T-cell (primary cell): ENCODE measurements at regions not wholly inside any gene's neighbourhood (a gene's known extent, or its start where the extent isn't known, plus 50 kb on each side); places are given as distances from the start of the nearest gene placed in this dataset.

Source experiments
- ATAC-seq, 4 experiments: fragments of 200-7000 bp in 3 of 4; fragments of 150-1000 bp in 1 of 4; cut with Tn5 transposase; replicated peaks in 1 of 4; 1 replicate in 3 of 4; 2 replicates in 1 of 4; pipeline ENCODE4 v1.10.0; 2021; ENCODE audit warnings: moderate library complexity in 3 of 4, mild to moderate bottlenecking in 2 of 4, moderate number of reproducible peaks in 1 of 4
- CTCF ChIA-PET, 2 donors: fragments of 300-600 bp; sonication (Branson Sonifier 250); formaldehyde crosslinking; loops; one replicate each; lab custom pipeline; 2022; ENCODE audit warnings: antibody characterized with exemption in 2 of 2; lab: Charles Lee
- POLR2A ChIA-PET, 2 donors: fragments of 300-600 bp; sonication (Branson Sonifier 250); formaldehyde crosslinking; loops; one replicate each; lab custom pipeline; 2022; ENCODE audit warnings: antibody characterized with exemption in 2 of 2; lab: Charles Lee
- DNase-seq, 35 experiments: peaks; one replicate each; pipeline versions ENCODE4 v3.0.0 to v3.0.0-alpha.2; 2013 to 2023
- H3K27ac ChIP-seq: one replicate; pipeline ENCODE4 v1.5.1; 2013; ENCODE audit warnings: low read length
- H3K27me3 ChIP-seq, 2 experiments: replicated peaks in 1 of 2; 1 replicate in 1 of 2; 2 replicates in 1 of 2; pipeline versions ENCODE4 v1.6.1 to v1.7.0; 2013; ENCODE audit warnings: low read length in 1 of 2, mixed read lengths in 1 of 2; ENCODE audit not compliant: control insufficient read depth in 2 of 2, insufficient read depth in 2 of 2; ENCODE audit errors: extremely low read depth in 1 of 2
- H3K36me3 ChIP-seq, 2 donors: 1 replicate in 1 of 2; 2 replicates in 1 of 2; pipeline versions ENCODE4 v1.6.1 to v1.7.0; 2013; ENCODE audit warnings: low read length in 1 of 2; ENCODE audit not compliant: control insufficient read depth in 2 of 2, insufficient read depth in 1 of 2; ENCODE audit errors: extremely low read depth in 1 of 2
- H3K4me1 ChIP-seq, 2 experiments: 1 replicate in 1 of 2; 2 replicates in 1 of 2; pipeline versions ENCODE4 v1.6.1 to v1.7.0; 2013; ENCODE audit warnings: low read length in 2 of 2, mixed read lengths in 1 of 2; ENCODE audit not compliant: insufficient read depth in 2 of 2, control insufficient read depth in 1 of 2; ENCODE audit errors: extremely low read depth in 1 of 2
- H3K4me3 ChIP-seq, 2 donors: 1 replicate in 1 of 2; 2 replicates in 1 of 2; pipeline versions ENCODE4 v1.5.1 to v1.7.0; 2013; ENCODE audit warnings: mild to moderate bottlenecking in 2 of 2, low read length in 1 of 2, moderate library complexity in 1 of 2; ENCODE audit not compliant: control insufficient read depth in 1 of 2; ENCODE audit errors: extremely low read depth in 1 of 2
- H3K9me3 ChIP-seq: 2 replicates; pipeline ENCODE4 v1.7.0; 2013
- H3K27ac Mint-ChIP-seq, 2 donors: one replicate each; pipeline ENCODE4 v1.8.0; 2020 to 2021; ENCODE audit warnings: mild to moderate bottlenecking in 2 of 2, mixed read lengths in 2 of 2
- H3K27me3 Mint-ChIP-seq, 2 donors: one replicate each; pipeline ENCODE4 v1.8.0; 2021 to 2022; ENCODE audit warnings: mixed read lengths in 2 of 2
- H3K36me3 Mint-ChIP-seq: one replicate; pipeline ENCODE4 v1.8.0; 2021; ENCODE audit warnings: mixed read lengths
- H3K4me1 Mint-ChIP-seq, 3 donors: one replicate each; pipeline ENCODE4 v1.8.0; 2020 to 2022; ENCODE audit warnings: mixed read lengths in 3 of 3, mild to moderate bottlenecking in 1 of 3
- H3K4me3 Mint-ChIP-seq, 3 donors: one replicate each; pipeline ENCODE4 v1.8.0; 2020 to 2022; ENCODE audit warnings: mild to moderate bottlenecking in 3 of 3, mixed read lengths in 3 of 3, moderate library complexity in 3 of 3
- H3K9me3 Mint-ChIP-seq, 3 donors: one replicate each; pipeline ENCODE4 v1.8.0; 2020 to 2022; ENCODE audit warnings: mixed read lengths in 3 of 3
- WGBS: methylation state at CpG from one replicate; pipeline ENCODE4 v1.1.5; 2013; ENCODE audit warnings: missing lambda C conversion rate; ENCODE audit not compliant: insufficient coverage; 5-methylcytosine and 5-hydroxymethylcytosine counted together

GRCh38 chr5:68818870-68819269, 274.9 kb upstream of the SLC30A5 start:
- DNase-seq (no peak), ATAC-seq (no peak)
- Mint-ChIP-seq H3K36me3 (no peaks in the 10 kb centered on the region), H3K27me3 (peaks cover 16 to 34% of the 10 kb centered on the region in 2 donors), H3K4me3 (no peak overlapping the region), H3K9me3 (peaks cover 0 to 2% (median 0%) of the 10 kb centered on the region in 3 donors), H3K4me1 (no peaks in the 10 kb centered on the region), H3K27ac (no peak overlapping the region)
- POLR2A ChIA-PET: no interaction called here
- Histone ChIP-seq H3K36me3 (no peaks in the 10 kb centered on the region), H3K27ac (no peak overlapping the region), H3K27me3 (peaks cover 0 to 16% of the 10 kb centered on the region in 2 experiments), H3K4me3 (no peak overlapping the region), H3K4me1 (no peaks in the 10 kb centered on the region), H3K9me3 (no peaks in the 10 kb centered on the region)
- CTCF ChIA-PET: no interaction called here
- 67% methylated on average over 2 of the region's 3 CpGs for WGBS

- CTCF ChIA-PET: no interaction called here
- no peaks in the 10 kb centered on the region for H3K36me3 Mint-ChIP-seq
- 81% methylated on average over 2 of the region's 2 CpGs for WGBS
- DNase-seq (no peak), ATAC-seq (no peak)
- Histone ChIP-seq H3K4me1 (no peaks in the 10 kb centered on the region), H3K9me3 (no peaks in the 10 kb centered on the region), H3K27ac (no peak overlapping the region), H3K36me3 (no peaks in the 10 kb centered on the region), H3K27me3 (peaks cover 0 to 16% of the 10 kb centered on the region in 2 experiments), H3K4me3 (no peak overlapping the region)
- POLR2A ChIA-PET: no interaction called here
- no peaks in the 10 kb centered on the region for H3K4me1 Mint-ChIP-seq
- peaks cover 9 to 37% of the 10 kb centered on the region in 2 donors for H3K27me3 Mint-ChIP-seq
- H3K4me3 Mint-ChIP-seq: no peak overlapping the region
- no peaks in the 10 kb centered on the region for H3K9me3 Mint-ChIP-seq
- H3K27ac Mint-ChIP-seq: no peak overlapping the region
These were observed 272.8 kb upstream of the SLC30A5 start for GRCh38 chr5:68821056-68821455.

- WGBS: no CpG with 5 or more reads among the region's 1 CpG
- Mint-ChIP-seq H3K27me3 (peaks cover 7 to 31% of the 10 kb centered on the region in 2 donors), H3K4me3 (no peak overlapping the region), H3K4me1 (no peaks in the 10 kb centered on the region), H3K9me3 (no peaks in the 10 kb centered on the region), H3K27ac (no peak overlapping the region), H3K36me3 (no peaks in the 10 kb centered on the region)
- ChIA-PET CTCF (interaction anchor here in 1 of 2 donors (1.0 kb wide), 1 partner anchor 135 kb away, joined by 3 read pairs; no protein-coding TSS in a partner anchor), POLR2A (no interaction called here)
- DNase-seq: no peak
- no peak overlapping the region for H3K27ac ChIP-seq
- H3K9me3 ChIP-seq: no peaks in the 10 kb centered on the region
- peaks cover 0 to 15% of the 10 kb centered on the region in 2 experiments for H3K27me3 ChIP-seq
- no peak for ATAC-seq
- H3K36me3 ChIP-seq: no peaks in the 10 kb centered on the region
- H3K4me3 ChIP-seq: no peak overlapping the region
- H3K4me1 ChIP-seq: no peaks in the 10 kb centered on the region
These were observed 271.0 kb upstream of the SLC30A5 start for GRCh38 chr5:68822796-68823195.

GRCh38 chr5:68823301-68823700, 270.5 kb upstream of the SLC30A5 start:
- Histone ChIP-seq H3K27me3 (peaks cover 0 to 10% of the 10 kb centered on the region in 2 experiments), H3K27ac (no peak overlapping the region), H3K9me3 (no peaks in the 10 kb centered on the region), H3K36me3 (no peaks in the 10 kb centered on the region), H3K4me1 (no peaks in the 10 kb centered on the region), H3K4me3 (no peak overlapping the region)
- no peak overlapping the region for H3K27ac Mint-ChIP-seq
- POLR2A ChIA-PET: no interaction called here
- H3K36me3 Mint-ChIP-seq: no peaks in the 10 kb centered on the region
- no CpG with 5 or more reads among the region's 6 CpGs for WGBS
- CTCF ChIA-PET: no interaction called here
- peaks cover 5 to 31% of the 10 kb centered on the region in 2 donors for H3K27me3 Mint-ChIP-seq
- ATAC-seq (no peak), DNase-seq (no peak)
- no peaks in the 10 kb centered on the region for H3K9me3 Mint-ChIP-seq
- H3K4me3 Mint-ChIP-seq: no peak overlapping the region
- H3K4me1 Mint-ChIP-seq: no peaks in the 10 kb centered on the region

- H3K4me1 Mint-ChIP-seq: no peaks in the 10 kb centered on the region
- H3K4me3 Mint-ChIP-seq: no peak overlapping the region
- no peaks in the 10 kb centered on the region for H3K9me3 Mint-ChIP-seq
- Histone ChIP-seq H3K4me1 (no peaks in the 10 kb centered on the region), H3K9me3 (no peaks in the 10 kb centered on the region), H3K27ac (no peak overlapping the region), H3K36me3 (no peaks in the 10 kb centered on the region), H3K4me3 (no peak overlapping the region), H3K27me3 (peaks cover 0 to 3% of the 10 kb centered on the region in 2 experiments)
- 83% methylated on average over 3 of the region's 3 CpGs for WGBS
- no peak for DNase-seq
- POLR2A ChIA-PET: no interaction called here
- CTCF ChIA-PET: no interaction called here
- no peak overlapping the region for H3K27ac Mint-ChIP-seq
- H3K27me3 Mint-ChIP-seq: peaks cover 0 to 2% of the 10 kb centered on the region in 2 donors
- no peaks in the 10 kb centered on the region for H3K36me3 Mint-ChIP-seq
- no peak for ATAC-seq
These were observed 263.4 kb upstream of the SLC30A5 start for GRCh38 chr5:68830377-68830898.

- ATAC-seq (no peak), DNase-seq (no peak)
- Histone ChIP-seq H3K4me1 (no peaks in the 10 kb centered on the region), H3K27me3 (peaks cover 0 to 3% of the 10 kb centered on the region in 2 experiments), H3K9me3 (no peaks in the 10 kb centered on the region), H3K4me3 (no peak overlapping the region), H3K36me3 (no peaks in the 10 kb centered on the region), H3K27ac (no peak overlapping the region)
- H3K27me3 Mint-ChIP-seq: peaks cover 0 to 2% of the 10 kb centered on the region in 2 donors
- ChIA-PET POLR2A (interaction anchor here in 1 of 2 donors (0.6 kb wide), 1 partner anchor 36 kb away, joined by 3 read pairs; no protein-coding TSS in a partner anchor), CTCF (no interaction called here)
- H3K27ac Mint-ChIP-seq: no peak overlapping the region
- H3K9me3 Mint-ChIP-seq: no peaks in the 10 kb centered on the region
- H3K4me1 Mint-ChIP-seq: no peaks in the 10 kb centered on the region
- no peak overlapping the region for H3K4me3 Mint-ChIP-seq
- 96% methylated on average over 4 of the region's 4 CpGs for WGBS
- no peaks in the 10 kb centered on the region for H3K36me3 Mint-ChIP-seq
These were observed 259.3 kb upstream of the SLC30A5 start for GRCh38 chr5:68834491-68834981.
